HEK293T (cell line): ENCODE measurements at regions not wholly inside any gene's neighbourhood (a gene's known extent, or its start where the extent isn't known, plus 50 kb on each side); places are given as distances from the start of the nearest gene placed in this dataset.

Source experiments
- ARNT ChIP-seq: fragments of 450-650 bp; IDR thresholded peaks from 2 replicates; pipeline ENCODE4 v1.6.1; 2017; ENCODE audit warnings: mild to moderate bottlenecking
- BHLHE40 ChIP-seq: fragments of 450-650 bp; IDR thresholded peaks from 2 replicates; pipeline ENCODE4 v1.6.1; 2016; ENCODE audit warnings: mild to moderate bottlenecking, moderate library complexity, borderline replicate concordance
- FOXA1 ChIP-seq: fragments of 450-650 bp; IDR thresholded peaks from 2 replicates; pipeline ENCODE4 v1.6.1; 2016; ENCODE audit warnings: mild to moderate bottlenecking
- FOXM1 ChIP-seq: fragments of 450-650 bp; IDR thresholded peaks from 2 replicates; pipeline ENCODE4 v1.6.1; 2017; ENCODE audit warnings: mild to moderate bottlenecking, borderline replicate concordance
- HDGF ChIP-seq: fragments of 450-650 bp; IDR thresholded peaks from 2 replicates; pipeline ENCODE4 v1.6.1; 2017; ENCODE audit warnings: antibody characterized with exemption, borderline replicate concordance
- L3MBTL2 ChIP-seq: fragments of 450-650 bp; conservative IDR thresholded peaks from 2 replicates; pipeline ENCODE4 v1.6.1; 2016; ENCODE audit warnings: mild to moderate bottlenecking
- LEF1 ChIP-seq: fragments of 450-650 bp; IDR thresholded peaks from 2 replicates; pipeline ENCODE4 v1.6.1; 2017; ENCODE audit warnings: mild to moderate bottlenecking, borderline replicate concordance
- NFRKB ChIP-seq: fragments of 450-650 bp; IDR thresholded peaks from 2 replicates; pipeline ENCODE4 v1.6.1; 2016; ENCODE audit warnings: mild to moderate bottlenecking, moderate library complexity
- SP1 ChIP-seq: fragments of 450-650 bp; IDR thresholded peaks from 2 replicates; pipeline ENCODE4 v1.6.1; 2017
- SUZ12 ChIP-seq: fragments of 450-650 bp; IDR thresholded peaks from 2 replicates; pipeline ENCODE4 v1.6.1; 2016; ENCODE audit warnings: mild to moderate bottlenecking
- TARDBP ChIP-seq: fragments of 450-650 bp; IDR thresholded peaks from 2 replicates; pipeline ENCODE4 v1.6.1; 2016
- ZNF384 ChIP-seq: fragments of 450-650 bp; IDR thresholded peaks from 2 replicates; pipeline ENCODE4 v1.6.1; 2016

DNA sequence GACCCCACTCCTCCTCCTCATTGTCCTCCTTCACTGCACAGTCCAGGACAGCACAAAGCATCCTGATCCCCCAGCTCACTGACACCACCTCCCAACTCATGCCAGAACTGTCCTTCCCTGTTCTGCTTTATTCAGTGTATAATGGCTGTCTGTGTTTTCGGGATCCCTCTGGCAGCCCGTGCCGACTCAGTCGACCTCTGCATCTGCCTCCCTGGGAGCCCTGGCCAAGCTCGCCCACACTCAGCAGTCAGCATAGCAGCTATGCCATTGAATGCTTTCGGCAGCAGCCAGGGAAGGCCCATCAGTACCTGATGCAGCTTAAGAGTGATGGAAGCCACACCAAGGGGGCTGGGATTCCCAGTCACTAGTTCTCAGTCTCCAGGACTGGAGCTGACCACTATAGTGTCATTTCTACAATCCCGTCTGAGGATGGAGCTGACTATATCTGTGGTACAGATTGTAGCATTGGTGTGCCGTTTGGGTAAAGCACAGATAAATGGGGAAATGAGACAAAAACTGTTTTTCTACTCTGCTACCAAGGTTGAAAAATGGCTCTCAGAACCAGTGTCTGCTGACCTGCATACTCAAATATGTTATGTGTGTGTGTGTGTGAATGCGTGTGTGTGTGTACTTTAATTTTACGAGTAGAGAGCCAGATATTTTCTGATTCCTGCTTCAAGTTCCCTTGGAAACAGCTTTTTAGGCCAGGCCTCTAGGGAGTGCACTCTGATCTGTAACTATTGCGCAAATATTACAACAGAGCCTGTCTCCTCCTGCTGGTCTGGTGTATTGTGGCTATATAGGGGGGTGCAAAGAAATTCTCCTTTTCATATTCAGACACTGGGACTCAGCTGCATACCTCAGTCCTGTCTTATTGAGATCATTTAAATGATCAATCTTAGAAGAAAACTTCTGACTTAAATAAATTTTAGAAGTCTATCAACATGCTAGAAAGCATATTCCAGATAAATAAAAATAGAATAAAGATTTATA is 78.8 kb upstream of the TOP3B start:
- TF ChIP-seq BHLHE40 (no peak), FOXA1 (no peak), NFRKB (no peak), FOXM1 (no peak), HDGF (no peak), LEF1 (no peak), TARDBP (no peak), L3MBTL2 (no peak), SP1 (no peak), ARNT (no peak), ZNF384 (no peak), SUZ12 (no peak)
